Activated T-helper 1 cell treated with anti-CD3 and anti-CD28 coated beads, Interleukin-12 subunit alpha, Interleukin-12 subunit beta, Interleukin-2, Interleukin-4 antibody, amounts not matched to agents 30 ng/mL and 10 ng/mL and 1 ng/mL, durations not matched to agents 14 hours and 24 hours and 36 hours (primary cell): ENCODE measurements at regions not wholly inside any gene's neighbourhood (a gene's known extent, or its start where the extent isn't known, plus 50 kb on each side); places are given as distances from the start of the nearest gene placed in this dataset.
"Not testable (repeated sequence)": the region's sequence is repeated elsewhere in the genome, so short reads cannot be mapped to it uniquely, and the experiment has no call there.

Experiments
- DNase-seq: peaks from one replicate; pipeline ENCODE4 v3.0.0; 2021; ENCODE audit warnings: low spot score
- H3K27ac Mint-ChIP-seq: one replicate; pipeline ENCODE4 v1.8.0; 2021; ENCODE audit warnings: mild to moderate bottlenecking, mixed read lengths
- H3K27me3 Mint-ChIP-seq: one replicate; pipeline ENCODE4 v1.8.0; 2022; ENCODE audit warnings: mild to moderate bottlenecking, moderate library complexity, mixed read lengths; ENCODE audit not compliant: insufficient read depth
- H3K36me3 Mint-ChIP-seq: one replicate; pipeline ENCODE4 v1.8.0; 2021; ENCODE audit warnings: low read depth, mixed read lengths
- H3K4me1 Mint-ChIP-seq: one replicate; pipeline ENCODE4 v1.8.0; 2021; ENCODE audit warnings: low read depth, mixed read lengths
- H3K4me3 Mint-ChIP-seq: one replicate; pipeline ENCODE4 v1.8.0; 2021; ENCODE audit warnings: mild to moderate bottlenecking, moderate library complexity, mixed read lengths
- H3K9me3 Mint-ChIP-seq: one replicate; pipeline ENCODE4 v1.8.0; 2021; ENCODE audit warnings: mixed read lengths
- intact Hi-C: fragments of 100-400 bp; cut with micrococcal nuclease; formaldehyde crosslinking; loops from one replicate; pipeline ENCODE4 v1.15.1; 2024

DNA sequence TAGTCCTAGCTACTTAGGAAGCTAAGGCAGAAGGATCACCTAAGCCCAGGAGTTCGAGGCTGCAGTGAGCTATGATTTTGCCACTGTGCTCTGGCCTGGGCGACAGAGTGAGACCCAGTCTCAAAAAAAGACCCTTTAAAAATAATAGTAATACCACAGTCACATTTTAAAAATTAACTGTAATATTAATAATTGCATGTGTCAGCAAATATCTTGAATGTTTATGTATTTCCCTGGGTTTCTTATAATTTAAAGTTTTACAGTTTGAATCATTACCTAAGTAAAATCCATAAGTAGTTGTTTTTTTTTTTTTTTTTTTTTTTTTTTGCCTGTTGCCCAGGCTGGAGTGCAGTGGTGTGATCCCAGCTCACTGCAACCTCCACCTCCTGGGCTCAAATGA lies 69.2 kb downstream of the LYZL2 start:
- Mint-ChIP-seq H3K4me1 (peaks cover 14% of the 10 kb centered on the region), H3K27ac (no peak overlapping the region), H3K36me3 (peaks cover 2% of the 10 kb centered on the region), H3K9me3 (no peaks in the 10 kb centered on the region), H3K27me3 (peaks cover 10% of the 10 kb centered on the region), H3K4me3 (no peak overlapping the region)
- no peak for DNase-seq
- intact Hi-C loops = no loop called here

DNA sequence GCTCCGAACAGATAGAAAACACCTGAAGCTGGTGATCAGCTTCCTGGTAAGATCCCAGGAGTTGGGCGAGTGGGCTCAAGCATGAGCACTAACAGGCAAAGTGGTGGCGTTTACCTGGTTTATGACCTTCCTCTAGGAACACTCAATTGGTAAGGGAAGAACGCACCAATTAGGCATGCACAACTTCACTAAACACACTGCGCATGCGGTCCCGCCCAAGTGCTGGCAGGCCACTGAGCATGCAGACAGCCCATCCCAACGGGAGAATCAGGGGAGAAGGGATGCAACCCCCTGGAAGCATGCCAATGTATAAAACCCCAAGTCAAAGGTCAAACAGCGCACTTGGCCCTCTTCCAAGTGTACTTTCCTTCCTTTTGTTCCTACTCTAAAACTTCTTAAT lies 70.4 kb downstream of the LYZL2 start:
- H3K9me3 Mint-ChIP-seq = no peaks in the 10 kb centered on the region
- no peak overlapping the region for H3K4me3 Mint-ChIP-seq
- peaks cover 9% of the 10 kb centered on the region for H3K27me3 Mint-ChIP-seq
- intact Hi-C loops = no loop called here
- no peak overlapping the region for H3K27ac Mint-ChIP-seq
- peaks cover 2% of the 10 kb centered on the region for H3K36me3 Mint-ChIP-seq
- peaks cover 14% of the 10 kb centered on the region for H3K4me1 Mint-ChIP-seq
- DNase-seq = no peak

DNA sequence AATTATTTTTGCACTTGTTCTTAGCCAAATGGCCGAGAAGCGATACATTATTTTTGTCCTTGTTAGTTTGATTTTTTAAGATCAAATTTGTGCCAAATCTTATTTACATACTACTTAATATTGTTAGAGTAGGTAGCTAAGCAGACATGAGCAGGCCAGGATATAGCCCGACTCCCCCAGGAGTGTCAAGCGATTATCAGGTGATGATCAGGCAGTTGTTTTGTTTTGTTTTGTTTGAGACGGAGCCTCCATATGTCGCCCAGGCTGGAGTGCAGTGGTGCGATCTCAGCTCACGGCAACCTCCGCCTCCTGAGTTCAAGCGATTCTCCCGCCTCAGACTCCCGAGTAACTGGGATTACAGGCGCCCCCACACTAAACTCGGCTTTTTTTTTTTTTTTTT lies 71.1 kb downstream of the LYZL2 start:
- Mint-ChIP-seq H3K27ac (no peak overlapping the region), H3K36me3 (peaks cover 2% of the 10 kb centered on the region)

GRCh38 chr10:30557884-30558283 lies 71.7 kb downstream of the LYZL2 start:
- intact Hi-C loops = no loop called here
- Mint-ChIP-seq H3K9me3 (no peaks in the 10 kb centered on the region), H3K27me3 (peaks cover 8% of the 10 kb centered on the region), H3K27ac (no peak overlapping the region), H3K4me1 (peaks cover 7% of the 10 kb centered on the region), H3K4me3 (no peak overlapping the region), H3K36me3 (peaks cover 2% of the 10 kb centered on the region)
- DNase-seq = no peak

More for the DNA sequence above, 71.1 kb downstream of the LYZL2 start:
- peaks cover 8% of the 10 kb centered on the region for H3K27me3 Mint-ChIP-seq
- H3K4me1 Mint-ChIP-seq = peaks cover 12% of the 10 kb centered on the region
- no peak for DNase-seq
- H3K9me3 Mint-ChIP-seq = no peaks in the 10 kb centered on the region
- H3K4me3 Mint-ChIP-seq = no peak overlapping the region
- intact Hi-C loops = no loop called here

DNA sequence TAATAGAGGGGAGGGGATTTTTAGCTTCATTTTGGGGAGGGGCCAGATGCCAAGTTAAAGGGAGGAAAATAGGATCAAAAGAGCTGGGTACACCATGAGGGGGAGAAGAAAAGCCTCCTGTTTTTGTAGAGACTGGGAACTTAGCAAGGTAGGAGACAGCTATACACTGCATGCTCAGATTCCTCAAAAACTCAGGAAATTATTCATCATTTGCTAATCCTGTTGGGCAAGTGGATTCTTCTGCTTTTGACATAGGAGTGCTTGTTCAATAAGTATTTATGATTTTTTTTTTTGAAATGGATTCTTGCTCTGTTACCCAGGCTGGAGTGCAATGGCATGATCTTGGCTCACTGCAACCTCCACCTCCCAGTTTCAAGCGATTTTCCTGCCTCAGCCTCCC lies 73.4 kb downstream of the LYZL2 start:
- Mint-ChIP-seq H3K27ac (no peak overlapping the region), H3K4me3 (no peak overlapping the region), H3K4me1 (no peaks in the 10 kb centered on the region), H3K9me3 (no peaks in the 10 kb centered on the region), H3K27me3 (peaks cover 8% of the 10 kb centered on the region), H3K36me3 (peaks cover 2% of the 10 kb centered on the region)
- intact Hi-C loops = no loop called here
- DNase-seq = no peak

DNA sequence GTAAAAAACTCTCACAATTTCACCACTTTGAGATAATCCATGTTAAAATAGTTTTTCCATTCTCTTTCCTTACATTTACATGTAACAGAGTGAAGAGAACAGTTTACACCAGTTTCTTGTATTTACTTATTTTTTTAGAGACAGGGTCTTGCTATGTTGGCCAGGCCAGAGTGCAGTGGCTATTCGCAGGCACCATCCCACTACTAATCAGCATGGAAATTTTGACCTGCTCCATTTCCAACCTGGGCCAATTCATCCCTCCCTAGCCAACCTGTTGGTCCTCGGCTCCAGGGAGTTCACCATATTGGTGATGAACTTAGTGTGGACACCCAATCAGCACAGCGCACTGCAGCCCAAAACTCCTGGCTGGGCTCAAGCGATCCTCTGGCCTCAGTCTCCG lies 74.1 kb downstream of the LYZL2 start:
- Mint-ChIP-seq H3K27ac (peak overlapping the region; percentile 48), H3K36me3 (no peaks in the 10 kb centered on the region), H3K9me3 (no peaks in the 10 kb centered on the region), H3K4me1 (peaks cover 6% of the 10 kb centered on the region), H3K27me3 (peaks cover 5% of the 10 kb centered on the region), H3K4me3 (no peak overlapping the region)
- no peak for DNase-seq
- intact Hi-C loops = no loop called here

DNA sequence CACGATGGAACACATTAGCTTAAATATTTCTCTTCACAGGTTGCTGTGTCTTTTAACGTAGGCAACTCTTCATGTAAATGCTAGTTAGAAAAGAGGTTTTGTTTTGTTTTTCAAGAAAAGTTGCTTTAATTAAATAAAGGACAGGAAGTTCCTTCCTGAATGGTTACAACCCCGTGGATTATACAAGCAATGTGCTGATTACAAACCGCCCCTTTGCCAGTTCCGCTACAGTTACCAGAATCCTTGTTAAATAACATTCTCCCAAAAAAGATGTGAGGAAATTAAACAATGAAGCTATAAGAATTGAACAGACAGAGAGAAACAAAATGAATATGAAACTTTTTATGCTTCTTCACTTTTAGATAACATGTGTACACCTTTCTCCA lies 75.1 kb downstream of the LYZL2 start:
- H3K4me3 Mint-ChIP-seq = no peak overlapping the region
- H3K27me3 Mint-ChIP-seq = peaks cover 5% of the 10 kb centered on the region
- H3K36me3 Mint-ChIP-seq = no peaks in the 10 kb centered on the region
- no peaks in the 10 kb centered on the region for H3K9me3 Mint-ChIP-seq
- peaks cover 6% of the 10 kb centered on the region for H3K4me1 Mint-ChIP-seq
- no peak overlapping the region for H3K27ac Mint-ChIP-seq
- no peak for DNase-seq
- intact Hi-C loops = no loop called here

DNA sequence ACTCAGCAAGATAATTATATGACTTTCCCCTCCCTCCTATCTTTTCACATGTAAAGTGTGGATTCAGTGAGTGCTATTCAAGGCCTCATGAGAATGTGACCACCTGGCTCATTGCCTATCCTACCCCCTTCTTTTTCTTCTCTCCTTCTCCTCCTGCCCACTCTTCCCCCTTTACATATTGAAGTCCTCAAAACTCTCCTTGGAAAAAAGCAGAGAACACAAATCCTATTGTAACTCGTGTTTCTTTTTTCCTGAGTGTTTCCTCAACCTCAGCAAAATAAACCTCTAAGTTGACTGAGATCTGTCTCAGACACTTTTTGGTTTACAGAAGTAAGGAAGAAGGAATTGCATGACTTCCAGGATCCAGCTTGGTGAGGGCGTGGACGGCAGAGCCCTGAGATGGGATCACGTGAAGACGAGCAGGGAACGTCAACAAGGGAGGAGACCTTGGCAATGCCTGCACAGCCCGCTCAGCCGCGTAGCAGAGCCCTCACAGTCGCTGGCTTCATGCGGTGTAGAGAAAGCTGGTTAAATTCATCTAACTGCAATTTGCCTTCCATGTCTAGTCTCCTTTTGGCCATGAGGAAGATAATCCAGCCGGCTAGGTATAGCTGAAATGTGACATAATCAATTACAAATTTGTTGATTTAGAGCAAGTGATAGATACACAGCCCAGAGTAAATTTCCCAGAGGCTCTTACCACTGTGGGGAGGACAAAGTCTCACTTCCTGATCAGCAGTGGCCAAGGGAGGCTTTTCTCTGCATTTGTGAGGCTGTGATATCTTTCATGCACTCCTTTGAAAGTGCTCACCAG lies 75.7 kb downstream of the LYZL2 start:
- DNase-seq = no peak
- Mint-ChIP-seq H3K27ac (no peak overlapping the region), H3K36me3 (no peaks in the 10 kb centered on the region), H3K4me3 (no peak overlapping the region), H3K4me1 (peaks cover 6% of the 10 kb centered on the region), H3K9me3 (no peaks in the 10 kb centered on the region), H3K27me3 (peaks cover 3% of the 10 kb centered on the region)
- intact Hi-C loops = no loop called here

DNA sequence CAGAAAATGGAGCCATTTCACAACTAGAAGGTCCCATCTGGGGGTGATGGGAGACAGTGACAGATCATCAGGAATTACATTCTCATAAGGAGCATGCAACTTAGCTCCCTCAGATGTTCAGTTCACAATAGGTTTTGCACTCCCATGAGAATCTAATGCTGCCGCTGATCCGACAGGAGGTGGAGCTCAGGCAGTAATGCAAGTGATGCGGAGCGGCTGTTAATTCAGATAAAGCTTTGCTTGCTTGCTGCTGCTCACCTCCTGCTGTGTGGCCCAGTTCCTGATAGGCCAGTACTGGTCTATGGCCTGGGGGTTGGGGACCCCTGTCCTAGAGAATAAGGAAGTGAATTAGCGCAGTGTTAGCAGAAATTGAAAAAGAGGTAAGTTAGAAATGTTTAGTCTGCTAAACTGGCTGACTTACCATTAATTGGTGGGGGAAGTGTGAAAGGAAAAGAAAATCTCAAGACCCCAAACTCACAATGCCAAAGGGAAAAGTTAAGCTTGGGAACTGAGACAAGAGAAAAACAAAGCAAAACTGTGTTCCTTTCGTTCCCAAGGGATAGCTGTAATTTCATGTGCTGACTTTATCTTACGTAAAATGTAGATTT lies 76.4 kb downstream of the LYZL2 start:
- no peaks in the 10 kb centered on the region for H3K36me3 Mint-ChIP-seq
- H3K4me1 Mint-ChIP-seq = peaks cover 6% of the 10 kb centered on the region
- H3K27ac Mint-ChIP-seq = no peak overlapping the region
- peaks cover 3% of the 10 kb centered on the region for H3K27me3 Mint-ChIP-seq
- no peak overlapping the region for H3K4me3 Mint-ChIP-seq
- H3K9me3 Mint-ChIP-seq = no peaks in the 10 kb centered on the region
- DNase-seq = no peak
- intact Hi-C loops = no loop called here

DNA sequence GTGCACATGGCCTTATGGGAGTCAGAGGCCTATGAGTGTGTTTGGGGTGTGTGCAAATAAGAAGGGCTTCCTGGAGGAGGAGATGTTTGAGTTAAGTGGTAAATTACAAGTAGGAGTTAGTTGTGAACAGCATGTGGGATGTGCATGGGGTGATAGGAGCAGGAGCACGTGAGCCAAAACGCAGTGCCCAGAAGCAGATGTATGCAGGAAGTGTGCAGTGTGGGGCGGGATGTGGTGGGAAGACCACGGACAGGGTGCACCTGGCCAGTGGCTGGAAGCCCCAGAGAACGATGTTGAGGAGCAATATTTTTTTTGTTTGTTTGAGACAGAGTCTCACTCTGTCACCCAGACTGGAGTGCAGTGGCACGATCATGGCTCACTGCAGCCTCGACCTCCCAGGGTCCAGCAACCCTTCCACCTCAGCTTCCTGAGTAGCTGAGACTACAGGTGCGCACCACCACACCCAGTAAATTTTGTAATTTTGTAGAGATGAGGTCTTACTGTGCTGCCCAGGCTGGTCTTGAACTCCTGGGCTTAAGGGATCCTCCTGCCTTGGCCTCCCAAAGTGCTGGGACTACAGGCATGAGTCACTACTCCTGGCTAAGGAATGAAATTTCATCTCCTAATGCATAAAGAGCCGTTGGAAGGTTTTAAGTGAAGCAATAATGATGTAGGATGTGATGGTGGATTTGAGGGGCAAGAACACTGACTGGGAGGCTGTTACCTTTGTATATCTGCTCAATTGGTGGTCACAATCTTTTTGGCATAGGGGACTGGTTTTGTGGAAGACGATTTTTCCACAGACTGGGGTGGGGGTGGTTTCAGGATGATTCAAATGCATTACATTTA lies 78.4 kb downstream of the LYZL2 start:
- Mint-ChIP-seq H3K36me3 (no peaks in the 10 kb centered on the region), H3K27ac (no peak overlapping the region), H3K27me3 (peaks cover 3% of the 10 kb centered on the region), H3K4me1 (peaks cover 6% of the 10 kb centered on the region), H3K9me3 (no peaks in the 10 kb centered on the region), H3K4me3 (no peak overlapping the region)
- intact Hi-C loops = no loop called here
- DNase-seq = no peak

GRCh38 chr10:30549134-30549687 lies 80.3 kb downstream of the LYZL2 start:
- H3K4me3 Mint-ChIP-seq, H3K4me1 Mint-ChIP-seq, H3K36me3 Mint-ChIP-seq, H3K27ac Mint-ChIP-seq, H3K9me3 Mint-ChIP-seq, H3K27me3 Mint-ChIP-seq, DNase-seq, intact Hi-C loops: not testable (repeated sequence)

DNA sequence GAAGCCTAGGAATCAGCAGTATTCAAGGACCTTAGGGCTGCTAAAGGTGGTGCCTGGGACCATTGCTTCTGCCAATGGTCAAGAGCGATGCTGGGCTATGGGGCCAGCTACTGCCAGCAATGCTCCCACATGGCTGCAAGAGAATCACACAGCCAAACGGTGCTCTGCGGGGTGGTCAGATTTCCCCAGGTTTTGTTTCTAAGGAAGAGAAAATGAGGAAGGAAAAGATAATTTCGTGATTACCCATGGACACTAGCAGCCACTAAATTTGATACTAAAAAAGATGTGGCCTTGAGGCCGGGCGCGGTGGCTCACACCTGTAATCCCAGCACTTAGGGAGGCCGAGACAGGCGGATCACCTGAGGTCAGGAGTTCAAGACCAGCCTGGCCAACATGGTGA lies 83.0 kb downstream of the LYZL2 start:
- no peaks in the 10 kb centered on the region for H3K36me3 Mint-ChIP-seq
- H3K27me3 Mint-ChIP-seq = no peaks in the 10 kb centered on the region
- peaks cover 18% of the 10 kb centered on the region for H3K4me1 Mint-ChIP-seq
- no peak for DNase-seq
- no peak overlapping the region for H3K27ac Mint-ChIP-seq
- H3K4me3 Mint-ChIP-seq = no peak overlapping the region
- no peaks in the 10 kb centered on the region for H3K9me3 Mint-ChIP-seq
- intact Hi-C loops = no loop called here

- Mint-ChIP-seq H3K27ac (no peak overlapping the region), H3K4me3 (no peak overlapping the region), H3K4me1 (peaks cover 18% of the 10 kb centered on the region), H3K27me3 (no peaks in the 10 kb centered on the region), H3K9me3 (no peaks in the 10 kb centered on the region), H3K36me3 (no peaks in the 10 kb centered on the region)
- DNase-seq = no peak
- intact Hi-C loops = no loop called here
Observed at GRCh38 chr10:30542895-30543288, 86.7 kb downstream of the LYZL2 start.
